HG02610 (cell line): ENCODE measurements at regions not wholly inside any gene's neighbourhood (a gene's known extent, or its start where the extent isn't known, plus 50 kb on each side); places are given as distances from the start of the nearest gene placed in this dataset.

ENCODE experiments used
- ATAC-seq: cut with Tn5 transposase; IDR thresholded peaks from one replicate; pipeline ENCODE4 v1.9.1; 2021; ENCODE audit warnings: mild to moderate bottlenecking, moderate library complexity; ENCODE audit not compliant: unreplicated experiment

DNA sequence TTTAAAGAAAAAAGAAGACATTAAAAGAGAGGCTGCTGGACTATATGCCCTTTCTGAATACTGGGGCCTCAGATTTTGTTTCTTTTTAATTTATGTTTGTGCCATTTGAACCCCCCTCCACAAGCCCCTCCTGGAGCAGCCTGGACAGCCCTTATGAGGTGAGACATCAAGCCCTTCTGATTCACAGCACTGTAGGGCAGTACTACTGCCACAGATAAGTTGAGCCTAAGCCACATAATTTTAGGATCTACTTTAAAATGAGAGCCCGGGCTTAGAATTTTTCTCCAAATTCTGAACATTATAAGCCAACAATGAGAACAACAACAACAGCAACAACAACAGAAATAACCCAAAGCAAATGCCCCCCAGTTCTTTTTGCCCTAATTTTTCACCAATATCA, 256.9 kb upstream of the SALL1 start:
- ATAC-seq, result no peak

DNA sequence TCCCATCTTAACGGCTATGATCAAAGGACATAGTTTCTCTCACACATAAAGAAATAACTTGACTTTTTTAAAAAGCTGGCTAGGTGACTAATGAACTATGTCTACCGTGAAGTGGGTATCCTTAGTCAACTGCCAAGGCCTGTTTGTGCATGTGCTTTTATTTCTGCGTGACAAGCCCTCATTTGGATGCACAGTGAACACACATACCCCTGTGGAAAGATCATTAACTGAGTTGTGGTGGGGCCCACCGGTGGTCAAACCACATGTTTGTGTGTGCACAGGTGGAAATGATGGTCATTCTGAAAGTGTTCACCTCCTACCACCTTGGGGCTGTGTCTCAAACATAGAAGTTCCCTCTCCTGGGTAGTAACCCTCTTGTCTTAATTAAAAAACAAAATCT, 256.1 kb upstream of the SALL1 start:
- ATAC-seq, result no peak

- ATAC-seq, result no peak
These were observed 254.3 kb upstream of the SALL1 start for GRCh38 chr16:51405361-51405760.

- no peak for ATAC-seq
These were observed 253.3 kb upstream of the SALL1 start for GRCh38 chr16:51404386-51404785.

DNA sequence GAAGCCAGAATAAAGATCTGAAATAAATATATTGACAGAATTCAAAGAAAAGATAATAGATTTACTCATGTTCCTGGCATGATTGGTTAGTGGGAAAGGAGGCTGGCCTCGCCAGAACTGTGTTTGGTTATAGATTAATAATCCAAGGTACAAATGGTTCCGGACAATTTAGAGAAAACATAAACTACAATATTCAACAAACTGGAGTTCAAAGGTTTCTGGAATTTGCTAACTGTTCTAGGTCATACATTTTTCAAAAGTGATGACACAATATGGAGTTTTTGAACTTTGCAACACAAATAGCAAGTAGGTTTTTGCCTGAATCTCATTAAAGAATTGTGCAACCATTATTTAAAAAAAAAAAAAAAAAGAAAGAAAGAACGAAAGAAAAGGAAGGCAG, 251.7 kb upstream of the SALL1 start:
- ATAC-seq, result no peak

DNA sequence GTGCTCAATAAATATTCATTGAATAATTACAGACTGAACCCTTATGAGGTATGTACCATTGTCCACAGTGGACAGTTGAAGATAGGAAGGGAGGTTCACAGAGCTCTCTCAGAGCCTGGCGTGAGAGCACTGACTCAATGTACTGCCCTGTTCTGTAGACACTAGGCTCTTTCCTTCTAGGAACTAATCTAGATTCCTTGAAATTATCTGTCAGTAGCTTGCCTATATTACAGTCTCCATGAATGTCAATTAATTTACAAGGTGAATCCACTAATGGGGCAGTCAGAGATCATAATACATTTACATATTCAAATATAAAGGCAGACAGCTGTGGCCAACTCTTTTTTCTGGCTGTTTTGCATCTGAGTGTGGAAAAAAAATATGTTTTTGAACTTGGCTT, 251.2 kb upstream of the SALL1 start:
- ATAC-seq, result no peak

DNA sequence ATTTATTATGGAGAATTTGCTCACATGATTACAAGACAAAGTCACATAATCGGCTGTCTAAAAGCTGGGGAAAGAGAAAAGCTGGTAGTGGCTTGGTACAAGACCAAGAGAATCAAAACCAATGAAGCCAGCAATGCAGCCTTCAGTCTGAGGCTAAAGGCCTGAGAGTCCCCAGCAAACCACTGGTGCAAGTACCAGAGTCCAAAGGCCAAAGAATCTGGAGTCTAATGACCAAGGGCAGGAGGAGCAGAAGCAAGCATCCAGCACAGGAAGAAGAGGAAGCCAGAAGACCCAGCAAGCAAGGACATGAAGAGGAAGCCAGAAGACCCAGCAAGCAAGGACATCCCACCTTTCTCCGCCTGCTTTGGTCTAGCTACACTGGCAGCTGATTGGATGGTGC, 250.6 kb upstream of the SALL1 start:
- ATAC-seq, result no peak

DNA sequence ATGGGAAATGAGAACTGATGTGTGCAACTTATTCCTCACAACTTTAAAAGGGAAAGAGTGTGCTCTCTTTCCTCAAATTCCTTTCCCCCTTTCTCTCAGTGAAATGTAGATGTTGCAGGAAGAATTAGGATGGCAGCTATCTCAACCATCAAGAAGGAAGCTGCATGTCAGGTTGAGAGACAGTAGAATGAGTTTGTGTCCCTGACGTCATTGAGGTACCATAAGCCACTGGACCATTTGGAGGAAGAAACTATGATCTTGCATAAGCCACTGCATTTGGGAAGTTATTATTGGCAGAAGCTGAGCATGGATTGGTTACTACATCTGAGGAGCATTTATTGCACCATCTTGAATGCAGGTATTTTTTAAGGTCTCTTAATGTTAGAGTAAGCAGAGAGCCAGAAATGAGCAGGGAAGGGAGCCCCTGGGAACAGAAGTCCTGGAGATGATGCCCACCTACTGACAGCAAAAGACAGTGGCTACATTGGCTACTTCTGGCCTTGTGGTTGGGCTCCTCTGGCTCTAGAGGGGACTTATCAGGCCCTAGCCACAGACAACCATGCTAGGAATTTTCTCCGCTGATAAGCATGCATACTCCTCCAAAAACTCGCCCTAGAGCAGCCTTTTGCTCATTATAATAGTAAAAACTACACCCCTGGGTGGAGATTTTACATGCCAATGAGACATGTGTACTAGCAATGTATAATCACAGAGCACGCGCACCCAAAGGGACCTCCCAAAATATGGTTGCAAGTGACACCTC, 249.0 kb upstream of the SALL1 start:
- no peak for ATAC-seq

- ATAC-seq, result no peak
These were observed 243.4 kb upstream of the SALL1 start for GRCh38 chr16:51394421-51394820.

GRCh38 chr16:51393381-51394005, 242.4 kb upstream of the SALL1 start:
- ATAC-seq, result no peak

GRCh38 chr16:51392521-51393187, 241.6 kb upstream of the SALL1 start:
- no peak for ATAC-seq

- no peak for ATAC-seq
These were observed 240.9 kb upstream of the SALL1 start for GRCh38 chr16:51391798-51392511.

DNA sequence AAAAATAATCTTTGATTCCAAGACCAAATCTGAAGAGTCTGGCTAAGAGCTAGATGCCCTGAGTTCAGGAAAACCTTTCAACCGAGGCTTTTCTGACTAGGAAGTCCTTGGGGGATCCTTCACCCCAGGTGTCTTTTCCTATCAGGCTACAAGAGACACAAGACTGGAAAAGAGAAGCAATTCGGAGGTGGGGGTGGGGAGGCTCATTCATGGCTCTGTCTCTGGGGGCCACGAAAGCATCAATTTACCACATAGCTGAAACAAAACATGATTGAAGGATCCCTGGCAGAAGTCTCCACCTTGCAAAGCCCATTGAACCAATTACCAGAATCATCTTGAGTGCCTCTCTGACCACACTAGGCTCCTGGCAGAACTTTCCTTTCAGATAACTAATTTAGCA, 239.8 kb upstream of the SALL1 start:
- ATAC-seq, result no peak

DNA sequence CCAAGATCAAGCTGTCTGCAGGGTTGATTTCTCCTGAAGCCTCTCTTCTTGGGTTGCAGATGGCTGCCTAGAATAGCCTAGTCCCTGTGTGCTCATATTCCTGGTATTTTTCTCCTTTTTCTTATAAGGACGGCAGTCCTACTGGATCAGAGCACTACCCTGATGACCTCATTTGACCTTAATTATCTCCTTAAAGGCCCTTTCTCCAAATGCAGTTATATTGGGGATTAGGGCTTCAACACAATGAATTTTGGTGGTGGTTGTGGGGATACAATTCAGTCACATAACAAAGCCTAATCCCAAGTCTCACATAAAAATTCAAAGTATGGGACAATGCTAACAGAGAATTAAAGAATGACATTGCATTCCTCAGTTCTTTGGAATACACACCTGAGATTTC, 238.8 kb upstream of the SALL1 start:
- ATAC-seq, result no peak

DNA sequence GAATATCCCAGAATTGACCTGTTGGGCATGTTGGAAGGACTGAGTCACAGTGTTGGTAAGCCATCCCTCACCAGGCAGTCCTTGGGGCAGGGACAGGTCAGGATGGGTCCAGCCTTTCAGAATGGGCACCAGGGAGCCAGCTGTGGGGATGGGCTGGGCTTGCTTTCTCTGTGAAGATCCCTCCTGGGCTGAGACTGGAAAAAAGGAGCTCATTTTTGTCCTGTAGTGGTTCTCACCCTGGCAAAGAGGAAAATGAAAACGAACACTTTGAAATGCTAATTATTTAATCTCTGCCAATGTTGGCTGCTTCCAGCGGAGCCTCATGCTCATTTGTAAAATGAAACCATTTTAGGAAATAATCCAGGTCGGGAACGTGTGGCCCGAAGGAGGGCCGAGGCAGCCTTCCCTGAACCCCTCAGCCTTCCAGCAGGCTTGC, 237.5 kb upstream of the SALL1 start:
- no peak for ATAC-seq

GRCh38 chr16:51383909-51384308, 232.8 kb upstream of the SALL1 start:
- ATAC-seq, result no peak

GRCh38 chr16:51382940-51383339, 231.9 kb upstream of the SALL1 start:
- no peak for ATAC-seq

- no peak for ATAC-seq
These were observed 231.1 kb upstream of the SALL1 start for GRCh38 chr16:51382211-51382610.

DNA sequence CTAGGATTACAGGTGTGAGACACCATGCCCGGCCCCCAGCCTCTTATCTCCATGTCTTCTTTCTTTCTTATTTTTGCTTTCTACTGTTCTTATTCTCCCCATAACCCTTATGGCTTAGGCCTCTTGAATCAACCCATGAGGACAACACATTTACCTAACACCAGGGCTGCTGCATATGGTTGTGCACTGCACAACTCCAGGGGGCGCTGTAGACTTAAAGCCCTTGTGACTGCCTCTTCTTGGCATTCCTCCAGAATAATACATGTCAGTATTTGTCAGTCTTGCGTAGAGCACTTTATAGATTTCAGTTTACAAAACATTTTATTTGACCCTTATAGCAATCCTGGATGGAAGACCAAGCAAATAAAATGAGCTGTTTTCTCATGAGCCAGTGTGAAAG, 225.0 kb upstream of the SALL1 start:
- no peak for ATAC-seq

DNA sequence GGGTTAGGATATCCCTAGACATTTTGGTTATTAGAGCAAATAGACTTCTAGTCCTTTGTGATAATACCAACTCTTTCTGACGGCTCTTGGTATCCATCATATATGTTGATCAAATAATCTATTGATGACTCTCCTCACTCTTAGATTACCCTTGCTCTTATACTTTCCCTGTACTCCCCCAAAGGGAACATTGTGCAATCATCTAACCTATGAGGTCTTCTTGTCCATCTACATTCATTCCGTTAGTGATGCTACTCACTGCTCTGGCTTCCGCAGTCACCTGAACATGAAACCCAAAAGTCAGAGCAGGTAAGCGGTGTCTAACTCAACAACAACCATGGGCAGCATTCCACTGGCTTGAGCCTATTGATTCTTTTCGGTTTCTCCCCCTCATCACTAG, 223.7 kb upstream of the SALL1 start:
- no peak for ATAC-seq

GRCh38 chr16:51374346-51374745, 223.3 kb upstream of the SALL1 start:
- no peak for ATAC-seq

- ATAC-seq, result no peak
These were observed 214.6 kb upstream of the SALL1 start for GRCh38 chr16:51365715-51366114.
